ENCODE measurements at regions not wholly inside any gene's neighbourhood (a gene's known extent, or its start where the extent isn't known, plus 50 kb on each side); places are given as distances from the start of the nearest gene placed in this dataset.
A peak's percentile ranks its signal among the peaks of the same experiment; 100 is the strongest.
"Not testable (repeated sequence)": the region's sequence is repeated elsewhere in the genome, so short reads cannot be mapped to it uniquely, and the experiment has no call there.

DNA sequence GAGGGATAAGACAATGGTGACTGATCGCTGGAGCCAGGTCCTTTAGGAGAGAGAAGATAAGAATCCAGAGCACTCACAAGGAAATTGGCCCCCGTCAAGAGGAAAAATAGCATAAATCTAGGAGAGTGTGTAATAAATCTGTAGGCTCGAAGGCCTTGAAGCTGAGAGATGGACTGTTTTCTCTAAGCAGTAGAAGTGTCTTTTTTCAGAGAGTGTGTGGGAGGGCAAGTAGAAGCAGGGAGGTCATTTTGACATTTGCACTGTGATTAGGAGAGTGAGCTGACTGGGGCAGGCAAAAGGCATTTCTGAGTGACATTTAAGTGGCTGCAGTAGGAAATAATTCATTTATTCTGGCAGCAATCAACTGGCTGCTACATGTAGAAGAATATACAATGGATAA, 78.0 kb upstream of the DDHD1 start:
- no peak overlapping the region for H3K27ac Mint-ChIP-seq
- H3K36me3 Mint-ChIP-seq (ENCODE audit: low read depth): no peaks in the 10 kb centered on the region
- no peak overlapping the region for H3K4me3 Mint-ChIP-seq
- no peaks in the 10 kb centered on the region for H3K4me1 Mint-ChIP-seq (ENCODE audit: low read depth)
- peaks cover 6% of the 10 kb centered on the region for H3K9me3 Mint-ChIP-seq
- no peaks in the 10 kb centered on the region for H3K27me3 Mint-ChIP-seq

DNA sequence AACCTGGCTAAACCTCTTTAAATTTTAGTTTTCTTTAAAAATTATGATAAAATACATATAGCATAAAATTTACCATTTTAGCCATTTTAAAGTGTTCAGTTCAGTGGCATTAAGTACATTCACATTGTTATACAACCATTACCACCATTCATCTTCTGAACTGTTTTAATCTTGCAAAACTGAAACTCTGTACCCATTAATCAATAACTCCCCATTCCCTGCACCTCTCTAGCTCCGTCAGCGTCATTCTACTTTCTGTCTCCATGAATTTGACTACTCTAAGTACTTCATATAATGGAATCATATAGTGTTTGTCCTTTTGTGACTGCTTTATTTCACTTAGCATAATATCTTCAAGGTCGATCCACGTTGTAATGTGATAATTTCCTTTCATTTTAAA, 75.8 kb upstream of the DDHD1 start:
- Mint-ChIP-seq H3K9me3 (peaks cover 25% of the 10 kb centered on the region), H3K4me1 (ENCODE audit: low read depth) (no peaks in the 10 kb centered on the region), H3K36me3 (ENCODE audit: low read depth) (peaks cover 10% of the 10 kb centered on the region), H3K27ac (no peak overlapping the region), H3K4me3 (no peak overlapping the region), H3K27me3 (no peaks in the 10 kb centered on the region)

DNA sequence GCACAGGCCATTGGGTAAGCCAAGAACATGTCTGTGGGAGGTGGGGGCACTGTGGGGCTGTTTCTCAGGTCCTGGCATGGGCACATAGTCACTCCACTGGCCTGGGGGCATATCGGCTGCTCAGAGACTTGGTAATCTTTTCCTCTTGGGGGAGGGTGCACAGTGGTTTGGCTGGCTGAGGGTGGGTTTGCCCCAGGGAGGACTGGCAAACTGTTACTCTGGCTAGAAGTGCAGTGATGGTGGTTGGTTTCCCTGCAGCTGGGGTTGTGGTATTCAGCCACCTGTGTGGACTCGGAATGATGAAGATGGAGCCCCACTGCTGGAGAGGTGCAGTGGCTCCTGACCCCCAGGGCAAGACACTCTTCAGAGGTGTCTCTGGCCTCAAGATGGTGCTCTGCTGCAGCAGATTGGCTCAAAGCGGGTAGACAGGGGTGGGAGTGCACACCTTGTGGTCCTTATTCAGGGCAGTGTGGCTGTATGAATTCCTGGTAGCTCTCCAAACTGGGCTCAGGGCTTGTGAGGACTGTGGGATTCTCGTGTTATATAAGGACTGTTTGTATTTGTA, 74.1 kb upstream of the DDHD1 start:
- Mint-ChIP-seq H3K27ac (no peak overlapping the region), H3K9me3 (peaks cover 20% of the 10 kb centered on the region), H3K4me1 (ENCODE audit: low read depth) (no peaks in the 10 kb centered on the region), H3K36me3 (ENCODE audit: low read depth) (peaks cover 10% of the 10 kb centered on the region), H3K4me3 (no peak overlapping the region), H3K27me3 (no peaks in the 10 kb centered on the region)

DNA sequence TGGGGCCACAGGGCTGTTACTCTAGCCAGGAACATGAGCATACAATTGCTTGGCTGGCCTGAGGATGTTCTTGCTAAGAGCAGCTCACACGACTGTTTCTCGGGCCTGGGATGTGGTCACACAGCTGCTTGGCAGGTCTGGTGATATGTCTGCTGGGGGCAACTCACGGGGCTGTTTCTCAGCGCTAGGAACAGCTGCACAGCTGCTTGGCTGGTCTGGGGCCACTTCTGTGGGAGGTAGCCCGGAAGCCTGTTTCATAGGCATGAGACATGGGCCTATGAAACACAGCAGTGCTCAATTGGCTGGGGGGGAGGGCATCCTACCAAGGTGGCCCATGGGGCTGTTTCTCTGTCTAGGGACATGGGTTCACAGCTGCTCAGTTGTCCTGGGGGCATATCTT, 73.4 kb upstream of the DDHD1 start:
- Mint-ChIP-seq H3K27ac (no peak overlapping the region), H3K36me3 (ENCODE audit: low read depth) (peaks cover 10% of the 10 kb centered on the region), H3K9me3 (peaks cover 20% of the 10 kb centered on the region), H3K4me3 (no peak overlapping the region), H3K27me3 (no peaks in the 10 kb centered on the region), H3K4me1 (ENCODE audit: low read depth) (no peaks in the 10 kb centered on the region)

DNA sequence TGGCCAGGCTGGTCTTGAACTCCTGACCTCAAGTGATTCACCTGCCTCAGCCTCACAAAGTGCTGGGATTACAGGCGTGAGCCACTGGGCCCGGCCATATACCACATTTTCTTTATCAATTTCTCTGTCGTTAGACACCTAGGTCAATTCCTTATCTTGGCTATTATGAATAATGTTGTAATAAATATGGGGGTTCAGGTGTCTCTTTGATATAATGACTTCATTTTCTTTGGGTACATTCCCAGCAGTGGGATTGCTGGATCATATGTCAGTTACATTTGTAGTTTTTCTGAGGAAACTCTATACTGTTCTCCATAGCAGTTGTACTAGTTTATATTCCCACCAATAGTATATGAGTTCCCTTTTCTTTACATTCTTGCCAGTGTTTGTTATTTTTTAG, 67.8 kb upstream of the DDHD1 start:
- Mint-ChIP-seq H3K4me1 (ENCODE audit: low read depth) (peaks cover 6% of the 10 kb centered on the region), H3K27me3 (no peaks in the 10 kb centered on the region), H3K27ac (no peak overlapping the region), H3K4me3 (no peak overlapping the region), H3K9me3 (peaks cover 16% of the 10 kb centered on the region), H3K36me3 (ENCODE audit: low read depth) (peaks cover 10% of the 10 kb centered on the region)

DNA sequence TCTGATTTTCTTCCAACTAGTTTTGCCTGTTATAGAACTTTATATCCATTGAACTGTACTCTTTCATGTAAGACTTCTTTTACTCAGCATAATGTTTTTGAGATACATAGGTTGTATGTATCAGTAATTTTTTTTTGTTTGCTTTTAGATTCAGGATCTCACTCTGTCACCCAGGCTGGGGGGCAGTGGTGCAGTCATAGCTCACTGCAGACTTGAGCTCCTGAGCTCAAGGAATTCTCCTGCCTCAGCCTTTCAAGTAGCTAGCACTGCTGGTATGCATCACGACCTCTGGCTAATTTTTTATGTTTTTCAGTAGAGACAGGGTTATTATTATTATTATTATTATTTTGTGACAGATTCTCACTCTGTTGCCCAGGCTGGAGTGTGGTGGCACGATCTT, 65.0 kb upstream of the DDHD1 start:
- Mint-ChIP-seq H3K36me3 (ENCODE audit: low read depth) (no peaks in the 10 kb centered on the region), H3K27ac (peak overlapping the region; percentile 67), H3K9me3 (no peaks in the 10 kb centered on the region), H3K4me1 (ENCODE audit: low read depth) (peaks cover 6% of the 10 kb centered on the region), H3K4me3 (peak overlapping the region; percentile 81), H3K27me3 (no peaks in the 10 kb centered on the region)

DNA sequence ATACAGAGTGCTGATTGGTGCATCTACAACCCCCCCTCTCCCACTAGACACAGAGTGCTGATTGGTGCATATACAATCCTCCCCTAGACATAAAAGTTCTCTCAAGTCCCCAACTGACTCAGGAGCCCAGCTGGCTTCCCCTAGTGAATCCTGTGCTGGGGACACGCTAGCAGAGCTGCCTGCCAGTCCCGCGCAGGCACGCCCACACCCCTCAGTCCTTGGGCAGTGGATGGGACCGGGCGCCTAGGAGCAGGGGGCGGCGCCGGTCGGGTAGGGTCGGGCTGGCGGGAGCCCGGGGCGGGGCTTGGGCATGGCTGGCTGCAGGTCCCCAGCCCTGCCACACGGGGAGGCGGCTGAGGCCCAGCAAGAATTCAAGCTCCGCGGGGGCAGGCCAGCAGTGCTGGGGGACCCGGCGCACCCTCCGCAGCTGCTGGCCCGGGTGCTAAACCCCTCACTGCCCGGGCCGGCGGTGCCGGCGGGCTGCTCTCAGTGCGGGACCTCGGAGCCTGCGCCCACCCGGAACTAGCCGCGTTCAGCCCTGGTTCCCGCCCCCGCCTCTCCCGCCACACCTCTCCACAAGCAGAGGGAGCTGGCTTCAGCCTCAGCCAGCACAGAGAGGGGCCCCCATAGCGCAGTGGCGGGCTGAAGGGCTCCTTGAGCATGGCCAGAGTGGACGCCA, 64.3 kb upstream of the DDHD1 start:
- Mint-ChIP-seq H3K27ac (no peak overlapping the region), H3K4me1 (ENCODE audit: low read depth) (peaks cover 6% of the 10 kb centered on the region), H3K27me3 (no peaks in the 10 kb centered on the region), H3K4me3 (peak overlapping the region; percentile 81), H3K36me3 (ENCODE audit: low read depth) (no peaks in the 10 kb centered on the region), H3K9me3 (no peaks in the 10 kb centered on the region)

DNA sequence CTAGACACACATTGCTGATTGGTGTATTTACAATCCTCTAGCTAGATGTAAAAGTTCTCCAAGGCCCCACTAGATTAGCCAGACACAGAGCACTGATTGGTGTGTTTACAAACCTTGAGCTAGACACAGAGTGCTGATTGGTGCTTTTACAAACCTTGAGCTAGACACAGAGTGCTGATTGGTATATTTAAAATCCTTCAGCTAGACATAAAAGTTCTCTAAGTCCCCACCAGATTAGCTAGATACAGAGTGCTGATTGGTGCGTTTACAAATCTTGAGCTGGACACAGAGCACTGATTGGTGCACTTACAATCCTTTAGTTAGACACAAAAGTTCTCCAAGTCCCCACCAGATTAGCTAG, 63.8 kb upstream of the DDHD1 start:
- not testable (repeated sequence) for H3K36me3 Mint-ChIP-seq (ENCODE audit: low read depth); H3K27ac Mint-ChIP-seq; H3K4me1 Mint-ChIP-seq (ENCODE audit: low read depth); H3K9me3 Mint-ChIP-seq; H3K27me3 Mint-ChIP-seq
- H3K4me3 Mint-ChIP-seq: peak overlapping the region; percentile 81

DNA sequence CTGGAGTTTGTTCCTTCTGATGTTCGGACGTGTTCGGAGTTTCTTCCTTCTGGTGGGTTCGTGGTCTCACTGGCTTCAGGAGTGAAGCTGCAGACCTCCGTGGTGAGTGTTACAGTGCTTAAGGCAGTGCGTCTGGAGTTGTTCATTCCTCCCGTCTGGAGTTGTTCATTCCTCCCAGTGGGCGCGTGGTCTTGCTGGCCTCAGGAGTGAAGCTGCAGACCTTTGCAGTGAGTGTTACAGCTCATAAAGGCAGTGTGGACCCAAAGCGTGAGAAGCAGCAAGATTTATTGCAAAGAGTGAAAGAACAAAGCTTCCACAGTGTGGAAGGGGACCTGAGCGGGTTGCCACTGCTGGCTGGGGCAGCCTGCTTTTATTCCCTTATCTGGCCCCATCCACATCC, 63.4 kb upstream of the DDHD1 start:
- H3K9me3 Mint-ChIP-seq; H3K27ac Mint-ChIP-seq; H3K4me3 Mint-ChIP-seq; H3K4me1 Mint-ChIP-seq (ENCODE audit: low read depth); H3K36me3 Mint-ChIP-seq (ENCODE audit: low read depth); H3K27me3 Mint-ChIP-seq: not testable (repeated sequence)

DNA sequence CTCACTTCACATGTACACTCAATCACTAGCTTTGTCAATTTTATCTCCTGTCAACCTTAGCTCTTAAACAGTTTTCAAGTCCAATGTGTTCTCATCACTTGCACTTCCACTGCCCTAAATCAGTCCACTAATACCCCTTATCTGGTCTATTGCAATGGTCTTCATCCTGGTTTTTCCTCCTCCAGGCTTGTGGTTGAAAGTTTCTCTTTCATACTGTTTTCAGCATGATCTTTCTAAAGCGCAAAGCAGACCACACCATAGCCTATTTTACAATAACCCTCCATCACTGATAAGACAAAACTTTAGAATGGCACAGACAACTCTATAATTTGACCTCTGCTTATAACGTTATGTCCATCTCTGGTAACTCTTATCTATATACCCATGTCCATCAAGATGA, 62.0 kb upstream of the DDHD1 start:
- Mint-ChIP-seq H3K27ac (no peak overlapping the region), H3K36me3 (ENCODE audit: low read depth) (no peaks in the 10 kb centered on the region), H3K27me3 (no peaks in the 10 kb centered on the region), H3K9me3 (no peaks in the 10 kb centered on the region), H3K4me1 (ENCODE audit: low read depth) (peaks cover 6% of the 10 kb centered on the region), H3K4me3 (no peak overlapping the region)

DNA sequence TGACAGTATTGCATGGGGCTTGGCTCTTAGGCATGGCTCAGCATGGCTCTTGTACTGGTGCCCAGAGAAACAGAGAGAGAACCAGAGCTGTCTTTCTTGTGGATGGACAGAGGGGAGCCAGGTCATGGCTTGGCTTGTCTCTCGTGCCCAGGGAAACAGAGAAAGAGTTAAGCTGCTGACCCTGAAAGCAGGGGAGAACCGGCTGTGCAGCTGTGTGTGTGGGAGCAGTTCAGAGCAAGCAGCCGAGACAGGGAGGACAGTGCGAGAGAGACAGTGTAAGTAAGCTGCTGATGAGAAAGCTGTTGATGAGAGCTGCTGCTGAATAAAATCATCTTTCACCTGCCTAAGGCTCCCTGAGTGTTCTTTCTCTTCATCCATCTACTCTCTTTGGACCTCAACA, 61.3 kb upstream of the DDHD1 start:
- H3K36me3 Mint-ChIP-seq (ENCODE audit: low read depth): no peaks in the 10 kb centered on the region
- no peak overlapping the region for H3K27ac Mint-ChIP-seq
- no peak overlapping the region for H3K4me3 Mint-ChIP-seq

DNA sequence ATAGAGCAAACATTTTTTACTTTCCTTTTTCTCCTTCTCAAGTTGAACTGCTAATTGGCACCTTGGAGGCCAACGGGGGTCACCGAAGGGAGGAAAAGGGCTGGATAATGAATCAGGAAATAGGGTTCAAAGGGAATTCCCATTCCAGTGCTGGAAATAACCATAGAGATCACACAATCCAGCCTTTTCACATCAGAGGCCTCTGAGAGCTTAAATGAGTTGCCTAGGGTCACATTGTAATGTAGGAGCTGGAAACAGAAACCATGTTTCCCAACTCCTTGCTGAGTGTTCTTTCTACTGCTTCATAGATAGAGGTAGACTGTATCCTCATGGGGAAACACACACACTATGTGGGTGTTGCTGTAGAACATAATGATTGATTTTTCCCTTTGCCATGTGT, 60.6 kb upstream of the DDHD1 start:
- Mint-ChIP-seq H3K4me3 (no peak overlapping the region), H3K4me1 (ENCODE audit: low read depth) (peaks cover 6% of the 10 kb centered on the region), H3K36me3 (ENCODE audit: low read depth) (no peaks in the 10 kb centered on the region), H3K27me3 (no peaks in the 10 kb centered on the region), H3K27ac (no peak overlapping the region), H3K9me3 (no peaks in the 10 kb centered on the region)

More for the DNA sequence above, 61.3 kb upstream of the DDHD1 start:
- Mint-ChIP-seq H3K4me1 (ENCODE audit: low read depth) (peaks cover 6% of the 10 kb centered on the region), H3K27me3 (no peaks in the 10 kb centered on the region), H3K9me3 (no peaks in the 10 kb centered on the region)

DNA sequence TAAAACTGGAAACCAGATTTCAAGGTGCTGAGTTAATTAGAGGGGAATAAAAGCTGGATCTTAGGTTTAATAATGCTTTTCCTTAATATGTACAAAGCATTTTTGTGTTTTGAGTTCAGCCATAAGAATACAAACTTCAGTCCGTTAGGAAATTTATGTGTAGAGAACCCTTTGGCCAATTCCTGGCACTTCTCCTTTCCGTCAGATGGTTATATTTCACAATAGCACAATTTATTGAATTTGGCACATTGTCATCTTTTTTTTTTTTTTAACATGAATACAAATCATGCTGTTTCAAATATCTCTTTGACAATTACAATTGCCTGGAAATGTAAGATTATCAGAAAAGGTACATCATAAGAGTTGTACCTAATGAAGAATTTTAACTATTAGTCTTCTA, 56.2 kb upstream of the DDHD1 start:
- Mint-ChIP-seq H3K27me3 (no peaks in the 10 kb centered on the region), H3K36me3 (ENCODE audit: low read depth) (no peaks in the 10 kb centered on the region)

More for the DNA sequence above, 56.2 kb upstream of the DDHD1 start:
- H3K27ac Mint-ChIP-seq: no peak overlapping the region
- H3K4me1 Mint-ChIP-seq (ENCODE audit: low read depth): no peaks in the 10 kb centered on the region
- H3K4me3 Mint-ChIP-seq: no peak overlapping the region
- no peaks in the 10 kb centered on the region for H3K9me3 Mint-ChIP-seq

Measured in stimulated activated naive CD8-positive, alpha-beta T cell treated with anti-CD3 and anti-CD28 coated beads, Interleukin-15, Interleukin-2, amounts not matched to agents 100 ng/mL and 50 ng/mL, for 24 hours (primary cell).